ENCODE measurements at regions not wholly inside any gene's neighbourhood (a gene's known extent, or its start where the extent isn't known, plus 50 kb on each side); places are given as distances from the start of the nearest gene placed in this dataset.

GRCh38 chr13:78779608-78780007 is 120.7 kb upstream of the OBI1 start (continued):
- TF ChIP-seq, protein P1, sequence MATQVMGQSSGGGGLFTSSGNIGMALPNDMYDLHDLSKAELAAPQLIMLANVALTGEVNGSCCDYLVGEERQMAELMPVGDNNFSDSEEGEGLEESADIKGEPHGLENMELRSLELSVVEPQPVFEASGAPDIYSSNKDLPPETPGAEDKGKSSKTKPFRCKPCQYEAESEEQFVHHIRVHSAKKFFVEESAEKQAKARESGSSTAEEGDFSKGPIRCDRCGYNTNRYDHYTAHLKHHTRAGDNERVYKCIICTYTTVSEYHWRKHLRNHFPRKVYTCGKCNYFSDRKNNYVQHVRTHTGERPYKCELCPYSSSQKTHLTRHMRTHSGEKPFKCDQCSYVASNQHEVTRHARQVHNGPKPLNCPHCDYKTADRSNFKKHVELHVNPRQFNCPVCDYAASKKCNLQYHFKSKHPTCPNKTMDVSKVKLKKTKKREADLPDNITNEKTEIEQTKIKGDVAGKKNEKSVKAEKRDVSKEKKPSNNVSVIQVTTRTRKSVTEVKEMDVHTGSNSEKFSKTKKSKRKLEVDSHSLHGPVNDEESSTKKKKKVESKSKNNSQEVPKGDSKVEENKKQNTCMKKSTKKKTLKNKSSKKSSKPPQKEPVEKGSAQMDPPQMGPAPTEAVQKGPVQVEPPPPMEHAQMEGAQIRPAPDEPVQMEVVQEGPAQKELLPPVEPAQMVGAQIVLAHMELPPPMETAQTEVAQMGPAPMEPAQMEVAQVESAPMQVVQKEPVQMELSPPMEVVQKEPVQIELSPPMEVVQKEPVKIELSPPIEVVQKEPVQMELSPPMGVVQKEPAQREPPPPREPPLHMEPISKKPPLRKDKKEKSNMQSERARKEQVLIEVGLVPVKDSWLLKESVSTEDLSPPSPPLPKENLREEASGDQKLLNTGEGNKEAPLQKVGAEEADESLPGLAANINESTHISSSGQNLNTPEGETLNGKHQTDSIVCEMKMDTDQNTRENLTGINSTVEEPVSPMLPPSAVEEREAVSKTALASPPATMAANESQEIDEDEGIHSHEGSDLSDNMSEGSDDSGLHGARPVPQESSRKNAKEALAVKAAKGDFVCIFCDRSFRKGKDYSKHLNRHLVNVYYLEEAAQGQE (IDR thresholded peaks at IDR 0.05; ENCODE audit: low read depth, low read length) = no peak
- no peak for TF ChIP-seq RFX5 (IDR thresholded peaks at IDR 0.05; ENCODE audit: low read length)
- no peak for TF ChIP-seq YY1 (IDR thresholded peaks at IDR 0.05; ENCODE audit: low read depth)
- no peak for TF ChIP-seq EZH2phosphoT487 (IDR thresholded peaks at IDR 0.05; ENCODE audit: borderline replicate concordance, low read depth)
- TF ChIP-seq EP300 (IDR thresholded peaks at IDR 0.05; ENCODE audit: borderline replicate concordance in 1 of 2, low read depth in 1 of 2, low read length in 1 of 2) = no peak
- no peak for TF ChIP-seq FOSL2 (IDR thresholded peaks at IDR 0.05; ENCODE audit: borderline replicate concordance, low read depth)

DNA sequence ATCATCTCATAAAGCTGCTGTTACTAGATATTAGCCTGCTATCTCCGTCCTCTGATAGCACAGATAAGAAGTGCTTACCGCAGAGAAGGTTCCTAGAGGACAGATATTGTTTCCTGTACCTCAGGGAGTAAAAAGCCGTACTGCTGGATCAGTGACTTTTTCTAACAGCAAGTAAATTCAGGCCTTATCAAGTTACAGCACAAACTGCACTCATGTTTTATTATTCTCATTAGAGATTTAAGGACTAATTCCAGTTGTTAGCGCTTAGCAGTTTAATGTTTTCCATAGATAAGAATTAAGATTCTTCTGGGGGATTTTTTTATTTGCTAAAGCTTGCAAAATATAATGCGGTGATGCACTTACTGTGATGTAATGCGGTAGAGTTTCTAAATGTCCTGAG is 119.0 kb upstream of the OBI1 start:
- H3K9me2 ChIP-seq = no peaks in the 10 kb centered on the region
- 48% methylated on average over 6 of the region's 6 CpGs for WGBS (ENCODE audit: low lambda C conversion rate)
- H3K4me2 ChIP-seq = no peak overlapping the region
- no peaks in the 10 kb centered on the region for H4K20me1 ChIP-seq (ENCODE audit: insufficient read depth)
- H3K79me2 ChIP-seq (ENCODE audit: insufficient read depth) = no peaks in the 10 kb centered on the region
- no peak overlapping the region for H3K27ac ChIP-seq (ENCODE audit: low read depth in 2 of 2, low read length in 1 of 2)
- no peak overlapping the region for H2AFZ ChIP-seq (ENCODE audit: low read depth)
- TF ChIP-seq, protein P1 (IDR thresholded peaks at IDR 0.05; ENCODE audit: low read depth, low read length) = no peak
- TF ChIP-seq CHD2 (IDR thresholded peaks at IDR 0.05; ENCODE audit: low read length, partially characterized antibody) = no peak
- no peaks in the 10 kb centered on the region for H3K36me3 ChIP-seq (replicated peaks in 1 of 2; ENCODE audit: control insufficient read depth in 1 of 2, insufficient read depth in 2 of 2, low read length in 1 of 2)
- no peaks in the 10 kb centered on the region for H3K27me3 ChIP-seq (ENCODE audit: insufficient read depth)
- H3K4me3 ChIP-seq (ENCODE audit: low read depth in 2 of 2, low read length in 1 of 2) = no peak overlapping the region
- ChIA-PET CTCF (interaction anchor here (0.6 to 1.2 kb wide), 3 partner anchors 98 to 198 kb away, joined by 3 read pairs; no protein-coding TSS in a partner anchor), POLR2A (no interaction called here)
- no peaks in the 10 kb centered on the region for H3K4me1 ChIP-seq (ENCODE audit: control insufficient read depth in 1 of 2, insufficient read depth in 2 of 2, low read depth in 1 of 2, low read length in 1 of 2)
- H3K9ac ChIP-seq = no peak overlapping the region
- DNase-seq = no peak
- H3F3A ChIP-seq (replicated peaks; ENCODE audit: insufficient read depth) = no peaks in the 10 kb centered on the region
- H3K9me3 ChIP-seq = no peaks in the 10 kb centered on the region

Data from SK-N-SH (cell line).